GM12892 (cell line): ENCODE measurements at regions not wholly inside any gene's neighbourhood (a gene's known extent, or its start where the extent isn't known, plus 50 kb on each side); places are given as distances from the start of the nearest gene placed in this dataset.
"Not testable (repeated sequence)": the region's sequence is repeated elsewhere in the genome, so short reads cannot be mapped to it uniquely, and the experiment has no call there.

Experiments
- DNase-seq: peaks from one replicate; pipeline ENCODE4 v3.0.0; 2011; ENCODE audit not compliant: insufficient read length
- FAIRE-seq: peaks from 2 replicates; lab custom pipeline; 2011; peaks lifted over from hg19 to GRCh38; lab: Jason Lieb, UNC

- FAIRE-seq, DNase-seq: not testable (repeated sequence)
Measured at GRCh38 chr11:67880594-67881196, 123.2 kb downstream of the UNC93B1 start.

- DNase-seq, FAIRE-seq: not testable (repeated sequence)
Measured at GRCh38 chr11:67878666-67879065, 125.2 kb downstream of the UNC93B1 start.

GRCh38 chr11:67877316-67877715 lies 126.6 kb downstream of the UNC93B1 start:
- not testable (repeated sequence) for DNase-seq, FAIRE-seq

GRCh38 chr11:67873223-67873622 lies 130.7 kb downstream of the UNC93B1 start:
- DNase-seq, FAIRE-seq: not testable (repeated sequence)

GRCh38 chr11:67871168-67871567 lies 132.7 kb downstream of the UNC93B1 start:
- FAIRE-seq, DNase-seq: not testable (repeated sequence)

- not testable (repeated sequence) for FAIRE-seq, DNase-seq
Measured at GRCh38 chr11:67862896-67863295, 141.0 kb downstream of the UNC93B1 start.

- not testable (repeated sequence) for DNase-seq, FAIRE-seq
Measured at GRCh38 chr11:67859513-67860161, 144.3 kb downstream of the UNC93B1 start.

- not testable (repeated sequence) for DNase-seq, FAIRE-seq
Measured at GRCh38 chr11:67850747-67851146, 153.2 kb downstream of the UNC93B1 start.

- not testable (repeated sequence) for FAIRE-seq, DNase-seq
Measured at GRCh38 chr11:67849766-67850165, 154.1 kb downstream of the UNC93B1 start.

GRCh38 chr11:67847896-67848875 lies 155.7 kb downstream of the UNC93B1 start:
- not testable (repeated sequence) for DNase-seq, FAIRE-seq

GRCh38 chr11:67846303-67846702 lies 157.6 kb downstream of the UNC93B1 start:
- not testable (repeated sequence) for FAIRE-seq, DNase-seq

GRCh38 chr11:67845296-67845695 lies 158.6 kb downstream of the UNC93B1 start:
- FAIRE-seq, DNase-seq: not testable (repeated sequence)

GRCh38 chr11:67840599-67840998 lies 163.3 kb downstream of the UNC93B1 start:
- not testable (repeated sequence) for FAIRE-seq, DNase-seq

GRCh38 chr11:67830152-67830551 lies 155.7 kb upstream of the ALDH3B2 start:
- not testable (repeated sequence) for FAIRE-seq, DNase-seq

- FAIRE-seq, DNase-seq: not testable (repeated sequence)
Measured at GRCh38 chr11:67826951-67827296, 152.5 kb upstream of the ALDH3B2 start.

GRCh38 chr11:67826028-67826950 lies 151.9 kb upstream of the ALDH3B2 start:
- not testable (repeated sequence) for FAIRE-seq

GRCh38 chr11:67824861-67825260 lies 150.4 kb upstream of the ALDH3B2 start:
- not testable (repeated sequence) for DNase-seq, FAIRE-seq

More at GRCh38 chr11:67826028-67826950, 151.9 kb upstream of the ALDH3B2 start:
- DNase-seq = not testable (repeated sequence)
